Right lobe of liver (tissue), 6 donors: ENCODE measurements at regions not wholly inside any gene's neighbourhood (a gene's known extent, or its start where the extent isn't known, plus 50 kb on each side); places are given as distances from the start of the nearest gene placed in this dataset.
A peak's percentile ranks its signal among the peaks of the same experiment; 100 is the strongest.

Source experiments
- ATAC-seq, 4 donors: fragments of 200-7000 bp; cut with Tn5 transposase; one replicate each; pipeline ENCODE4 v1.9.1; 2020; ENCODE audit warnings: mild to moderate bottlenecking in 4 of 4, moderate library complexity in 4 of 4
- DNase-seq, 3 donors: peaks; one replicate each; pipeline ENCODE4 v3.0.0-alpha.2; 2020
- H3K27ac ChIP-seq, 3 donors: fragments of 200-600 bp; one replicate each; pipeline ENCODE4 v1.8.0; 2022
- H3K27me3 ChIP-seq, 2 donors: fragments of 200-600 bp; one replicate each; pipeline ENCODE4 v1.8.0; 2022
- H3K36me3 ChIP-seq, 4 donors: fragments of 200-600 bp; sonication (generic) in 1 of 4; one replicate each; pipeline versions ENCODE4 v1.5.1 to v1.8.0; 2017 to 2022; ENCODE audit warnings: control low read depth in 1 of 4
- H3K4me1 ChIP-seq, 4 donors: fragments of 200-600 bp; sonication (generic) in 1 of 4; one replicate each; pipeline versions ENCODE4 v1.5.1 to v1.8.0; 2017 to 2022; ENCODE audit warnings: control low read depth in 1 of 4
- H3K4me3 ChIP-seq, 3 donors: fragments of 200-600 bp; one replicate each; pipeline ENCODE4 v1.8.0; 2022
- H3K9me3 ChIP-seq, 4 donors: fragments of 200-600 bp; sonication (generic) in 1 of 4; one replicate each; pipeline versions ENCODE4 v1.5.1 to v1.8.0; 2017 to 2022; ENCODE audit warnings: control low read depth in 1 of 4
- POLR2A ChIP-seq: fragments of 450-650 bp; IDR thresholded peaks from one replicate; pipeline ENCODE4 v1.6.1; 2017; ENCODE audit warnings: antibody characterized with exemption, mild to moderate bottlenecking
- WGBS: methylation state at CpG from one replicate; pipeline ENCODE4 v1.1.6; 2018; ENCODE audit warnings: low coverage, low lambda C conversion rate; ENCODE audit not compliant: insufficient coverage; ENCODE audit errors: missing lambda C conversion rate; 5-methylcytosine and 5-hydroxymethylcytosine counted together
- intact Hi-C, 2 donors: fragments of 100-400 bp; cut with DNase I; formaldehyde crosslinking; loops; one replicate each; pipeline versions ENCODE4 v1.11.2 to v1.14.1; 2022
- TF ChIP-seq, protein P1 (sequence below), 4 donors: fragments of 200-600 bp in 3 of 4; fragments of 450-650 bp in 1 of 4; IDR thresholded peaks; one replicate each; pipeline versions ENCODE4 v1.5.1 to v1.8.0; 2016 to 2022; ENCODE audit warnings: antibody characterized with exemption in 4 of 4, mild to moderate bottlenecking in 2 of 4
- donor health status: DM: no; HTN: yes; CAD: no.
- donor health status: DM: no; HTN: no; CAD: no.
- donor health status: DM: no; HTN: no; CAD: no.
- donor health status: DM: no; HTN: yes; CAD: no.
- donor health status: DM: no; HTN: yes; CAD: no.

DNA sequence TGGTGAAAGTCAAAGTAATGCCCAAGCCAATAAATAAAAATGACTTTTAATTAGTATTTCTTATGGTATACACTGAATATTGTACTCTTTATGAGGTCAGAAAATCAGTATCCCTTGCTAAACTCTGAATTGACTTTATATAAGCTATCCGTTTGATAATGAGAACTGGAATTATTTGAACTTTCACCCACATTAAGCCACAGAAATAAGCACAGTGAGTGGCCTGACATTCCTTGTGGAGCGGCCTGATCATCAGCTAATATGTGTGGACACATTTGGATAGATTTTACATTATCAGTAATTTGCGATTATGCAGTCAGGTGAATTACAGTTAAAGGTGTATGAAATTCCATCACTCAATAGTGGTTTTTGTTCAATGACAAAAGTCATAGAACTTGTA, 136.0 kb upstream of the CBLB start:
- Histone ChIP-seq H3K4me3 (no peak overlapping the region), H3K9me3 (no peaks in the 10 kb centered on the region), H3K27me3 (no peaks in the 10 kb centered on the region), H3K36me3 (no peaks in the 10 kb centered on the region), H3K4me1 (no peaks in the 10 kb centered on the region), H3K27ac (peak overlapping the region; percentile 37 to 41 (median 41))
- DNase-seq: no peak
- ATAC-seq: no peak
- TF ChIP-seq POLR2A: no peak
- TF ChIP-seq, protein P1, sequence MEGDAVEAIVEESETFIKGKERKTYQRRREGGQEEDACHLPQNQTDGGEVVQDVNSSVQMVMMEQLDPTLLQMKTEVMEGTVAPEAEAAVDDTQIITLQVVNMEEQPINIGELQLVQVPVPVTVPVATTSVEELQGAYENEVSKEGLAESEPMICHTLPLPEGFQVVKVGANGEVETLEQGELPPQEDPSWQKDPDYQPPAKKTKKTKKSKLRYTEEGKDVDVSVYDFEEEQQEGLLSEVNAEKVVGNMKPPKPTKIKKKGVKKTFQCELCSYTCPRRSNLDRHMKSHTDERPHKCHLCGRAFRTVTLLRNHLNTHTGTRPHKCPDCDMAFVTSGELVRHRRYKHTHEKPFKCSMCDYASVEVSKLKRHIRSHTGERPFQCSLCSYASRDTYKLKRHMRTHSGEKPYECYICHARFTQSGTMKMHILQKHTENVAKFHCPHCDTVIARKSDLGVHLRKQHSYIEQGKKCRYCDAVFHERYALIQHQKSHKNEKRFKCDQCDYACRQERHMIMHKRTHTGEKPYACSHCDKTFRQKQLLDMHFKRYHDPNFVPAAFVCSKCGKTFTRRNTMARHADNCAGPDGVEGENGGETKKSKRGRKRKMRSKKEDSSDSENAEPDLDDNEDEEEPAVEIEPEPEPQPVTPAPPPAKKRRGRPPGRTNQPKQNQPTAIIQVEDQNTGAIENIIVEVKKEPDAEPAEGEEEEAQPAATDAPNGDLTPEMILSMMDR (IDR thresholded peaks at IDR 0.05): no peak
- WGBS: 70% methylated on average over 3 of the region's 3 CpGs
- intact Hi-C loops: no loop called here

DNA sequence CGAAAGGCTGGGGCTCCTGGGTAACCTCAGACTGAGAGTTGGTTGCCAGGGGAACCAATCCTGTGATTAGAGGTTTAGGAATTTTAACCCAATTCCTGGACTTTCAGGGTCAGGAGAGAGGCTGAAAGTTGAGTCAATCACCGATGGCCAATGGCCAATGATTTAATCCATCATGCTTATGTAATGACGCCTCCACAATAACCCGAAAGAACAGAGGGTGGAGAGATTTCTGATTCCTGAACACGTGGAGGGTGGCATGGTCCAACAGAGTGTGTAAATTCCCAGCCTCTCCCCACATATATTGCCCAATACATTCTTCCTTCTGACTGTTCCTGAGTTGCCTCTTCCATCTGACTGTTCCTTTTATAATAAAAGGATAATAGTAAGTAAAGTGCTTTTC, 137.2 kb upstream of the CBLB start:
- intact Hi-C loops: no loop called here
- H3K4me3 ChIP-seq: no peak overlapping the region
- H3K9me3 ChIP-seq: no peaks in the 10 kb centered on the region
- no peak overlapping the region for H3K27ac ChIP-seq
- H3K36me3 ChIP-seq: no peaks in the 10 kb centered on the region
- 14% methylated on average over 5 of the region's 5 CpGs for WGBS
- no peaks in the 10 kb centered on the region for H3K27me3 ChIP-seq
- TF ChIP-seq POLR2A: no peak
- TF ChIP-seq, protein P1 (IDR thresholded peaks at IDR 0.05): no peak
- ATAC-seq (peak in 3 of 4 donors; percentile 10 to 84 (median 59)), DNase-seq (peak in 1 of 3 donors; percentile 32)
- H3K4me1 ChIP-seq: no peaks in the 10 kb centered on the region

DNA sequence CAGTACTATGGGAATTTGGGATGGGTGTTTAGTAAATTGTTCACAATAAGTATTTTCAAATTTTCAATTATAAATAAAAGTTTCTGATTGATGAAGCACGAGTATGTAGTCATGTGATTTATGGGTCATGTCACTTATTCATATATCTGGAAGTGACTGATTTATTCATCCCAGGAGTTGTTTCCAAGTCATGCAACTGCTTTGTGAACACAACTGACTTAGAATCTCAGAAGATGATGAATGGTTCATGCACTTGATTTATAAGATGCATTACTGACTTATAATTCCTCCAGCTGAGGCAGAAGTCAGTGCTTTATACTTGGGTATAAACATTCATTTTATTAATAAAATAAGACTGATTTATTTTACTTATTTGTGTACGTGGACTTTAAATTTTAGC, 137.8 kb upstream of the CBLB start:
- TF ChIP-seq, protein P1 (IDR thresholded peaks at IDR 0.05): no peak
- no peak for TF ChIP-seq POLR2A
- no peaks in the 10 kb centered on the region for H3K36me3 ChIP-seq

DNA sequence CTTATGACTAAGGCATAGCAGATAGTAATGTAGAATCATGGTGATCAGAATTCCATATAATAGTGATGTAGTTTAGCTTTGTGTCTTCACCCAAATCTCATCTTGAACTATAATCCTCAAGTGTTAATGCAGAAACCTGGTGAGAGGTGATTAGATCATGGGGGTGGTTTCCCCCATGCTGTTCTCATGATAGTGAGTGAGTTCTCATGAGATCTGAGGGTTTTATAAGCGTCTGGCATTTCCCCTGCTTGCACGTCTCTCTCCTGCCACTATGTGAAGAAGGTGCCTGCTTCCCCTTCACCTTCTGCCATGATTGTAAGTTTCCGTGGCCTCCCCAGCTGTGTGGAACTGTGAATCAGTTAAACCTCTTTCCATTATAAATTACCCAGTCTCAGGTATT, 138.7 kb upstream of the CBLB start:
- 69% methylated on average over 3 of the region's 3 CpGs for WGBS
- Histone ChIP-seq H3K4me1 (no peaks in the 10 kb centered on the region), H3K27ac (no peak overlapping the region), H3K36me3 (no peaks in the 10 kb centered on the region), H3K9me3 (no peaks in the 10 kb centered on the region), H3K27me3 (no peaks in the 10 kb centered on the region), H3K4me3 (no peak overlapping the region)
- intact Hi-C loops: no loop called here
- no peak for TF ChIP-seq POLR2A
- TF ChIP-seq, protein P1 (IDR thresholded peaks at IDR 0.05): no peak
- no peak for ATAC-seq
- DNase-seq: no peak

More for the DNA sequence above, 137.8 kb upstream of the CBLB start:
- DNase-seq: no peak
- no peaks in the 10 kb centered on the region for H3K9me3 ChIP-seq
- H3K4me1 ChIP-seq: no peaks in the 10 kb centered on the region
- H3K27me3 ChIP-seq: no peaks in the 10 kb centered on the region
- H3K27ac ChIP-seq: no peak overlapping the region
- no peak overlapping the region for H3K4me3 ChIP-seq
- WGBS: 76% methylated on average over 2 of the region's 2 CpGs
- intact Hi-C loops: no loop called here
- no peak for ATAC-seq

DNA sequence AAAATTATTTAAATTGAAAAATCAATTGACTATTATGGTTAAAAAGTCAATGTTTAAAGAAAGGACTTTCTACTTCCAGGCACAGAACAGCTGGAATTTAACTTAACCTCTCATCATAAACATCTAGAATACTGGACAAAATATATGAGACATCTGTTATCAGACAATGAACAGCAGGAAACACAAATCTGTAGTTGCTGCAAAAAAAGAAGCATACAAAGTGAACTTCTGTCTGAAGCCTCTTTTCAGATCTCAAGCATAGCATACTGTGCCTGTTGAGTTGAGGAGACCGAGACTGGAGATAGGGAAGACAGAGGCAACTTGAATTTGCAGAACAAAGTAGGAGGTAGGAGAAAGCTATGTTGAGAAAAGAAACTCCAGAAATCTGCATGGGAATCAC, 140.0 kb upstream of the CBLB start:
- ATAC-seq (no peak), DNase-seq (no peak)
- TF ChIP-seq, protein P1 (IDR thresholded peaks at IDR 0.05): no peak
- TF ChIP-seq POLR2A: no peak
- Histone ChIP-seq H3K27ac (no peak overlapping the region), H3K4me1 (no peaks in the 10 kb centered on the region), H3K9me3 (no peaks in the 10 kb centered on the region), H3K4me3 (no peak overlapping the region), H3K36me3 (no peaks in the 10 kb centered on the region), H3K27me3 (no peaks in the 10 kb centered on the region)
- 73% methylated on average over 1 of the region's 1 CpG for WGBS
- intact Hi-C loops: no loop called here
